GM12891 (cell line): ENCODE measurements at regions not wholly inside any gene's neighbourhood (a gene's known extent, or its start where the extent isn't known, plus 50 kb on each side); places are given as distances from the start of the nearest gene placed in this dataset.
"Not testable (repeated sequence)": the region's sequence is repeated elsewhere in the genome, so short reads cannot be mapped to it uniquely, and the experiment has no call there.

Source experiments
- DNase-seq: peaks from one replicate; pipeline ENCODE4 v3.0.0; 2011; ENCODE audit warnings: low spot score; ENCODE audit not compliant: insufficient read length
- FAIRE-seq: peaks from 2 replicates; lab custom pipeline; 2011; peaks lifted over from hg19 to GRCh38; lab: Jason Lieb, UNC
- PAX5 ChIP-seq: IDR thresholded peaks from 2 replicates; pipeline ENCODE4 v1.6.1; 2011; ENCODE audit warnings: low read length, moderate library complexity, mild to moderate bottlenecking; ENCODE audit not compliant: insufficient read depth, severe bottlenecking
- POLR2A ChIP-seq: IDR thresholded peaks from 2 replicates; pipeline ENCODE4 v1.6.1; 2011; ENCODE audit warnings: low read depth, low read length, control low read depth
- POLR2AphosphoS5 ChIP-seq: IDR thresholded peaks from 2 replicates; pipeline ENCODE4 v1.6.1; 2011; ENCODE audit warnings: low read depth, low read length, control low read depth
- POU2F2 ChIP-seq: IDR thresholded peaks from 2 replicates; pipeline ENCODE4 v1.6.1; 2011; ENCODE audit warnings: low read depth, mild to moderate bottlenecking, control low read depth, low read length, moderate library complexity
- SPI1 ChIP-seq: IDR thresholded peaks from 2 replicates; pipeline ENCODE4 v1.6.1; 2011; ENCODE audit warnings: low read depth, low read length, control low read depth
- TAF1 ChIP-seq: IDR thresholded peaks from 2 replicates; pipeline ENCODE4 v1.6.1; 2011; ENCODE audit warnings: low read depth, low read length, control low read depth

DNA sequence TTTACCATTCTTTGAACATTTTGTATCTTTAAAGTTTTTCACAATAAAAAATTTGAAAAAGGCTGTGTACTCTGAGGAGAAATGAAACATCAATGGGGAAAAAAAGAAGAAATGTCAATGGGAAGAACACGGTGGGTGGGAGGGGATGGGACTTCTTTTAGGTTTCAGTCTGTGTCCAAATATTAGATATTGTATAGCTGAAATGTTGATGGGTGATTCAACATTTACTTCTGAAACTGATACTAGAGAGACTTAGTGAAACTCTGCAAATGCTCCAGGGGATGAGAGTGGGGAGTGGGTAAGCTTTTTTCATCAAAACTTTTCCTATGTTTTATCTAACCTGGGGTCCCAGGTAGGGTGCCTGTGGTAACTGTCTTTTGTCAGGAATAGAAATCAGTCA is 311.9 kb downstream of the MAN2A1 start:
- DNase-seq: no peak
- TF ChIP-seq POU2F2 (no peak), PAX5 (no peak), TAF1 (no peak), SPI1 (no peak), POLR2AphosphoS5 (no peak), POLR2A (no peak)
- no peak for FAIRE-seq

DNA sequence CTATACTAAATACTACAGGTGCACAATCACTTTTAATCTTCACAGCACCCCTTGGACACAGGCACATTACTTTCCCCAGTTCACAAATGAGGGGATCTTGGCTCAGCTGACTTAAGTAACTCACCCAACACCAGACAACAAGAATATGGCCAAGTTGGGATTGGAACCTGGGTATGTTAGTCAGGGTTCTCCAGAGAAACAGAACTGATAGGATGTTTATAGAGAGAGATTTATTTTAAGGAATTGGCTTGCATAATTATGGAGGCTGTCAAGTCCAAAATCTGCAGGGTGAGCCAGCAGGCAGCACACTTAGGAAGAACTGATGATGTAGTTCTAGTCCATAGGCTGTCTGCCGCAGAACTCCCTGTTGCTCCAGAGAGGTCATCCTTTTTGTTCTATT is 312.9 kb downstream of the MAN2A1 start:
- FAIRE-seq: no peak
- no peak for DNase-seq
- TF ChIP-seq TAF1 (no peak), POLR2A (no peak), PAX5 (no peak), POLR2AphosphoS5 (no peak), SPI1 (no peak), POU2F2 (no peak)

DNA sequence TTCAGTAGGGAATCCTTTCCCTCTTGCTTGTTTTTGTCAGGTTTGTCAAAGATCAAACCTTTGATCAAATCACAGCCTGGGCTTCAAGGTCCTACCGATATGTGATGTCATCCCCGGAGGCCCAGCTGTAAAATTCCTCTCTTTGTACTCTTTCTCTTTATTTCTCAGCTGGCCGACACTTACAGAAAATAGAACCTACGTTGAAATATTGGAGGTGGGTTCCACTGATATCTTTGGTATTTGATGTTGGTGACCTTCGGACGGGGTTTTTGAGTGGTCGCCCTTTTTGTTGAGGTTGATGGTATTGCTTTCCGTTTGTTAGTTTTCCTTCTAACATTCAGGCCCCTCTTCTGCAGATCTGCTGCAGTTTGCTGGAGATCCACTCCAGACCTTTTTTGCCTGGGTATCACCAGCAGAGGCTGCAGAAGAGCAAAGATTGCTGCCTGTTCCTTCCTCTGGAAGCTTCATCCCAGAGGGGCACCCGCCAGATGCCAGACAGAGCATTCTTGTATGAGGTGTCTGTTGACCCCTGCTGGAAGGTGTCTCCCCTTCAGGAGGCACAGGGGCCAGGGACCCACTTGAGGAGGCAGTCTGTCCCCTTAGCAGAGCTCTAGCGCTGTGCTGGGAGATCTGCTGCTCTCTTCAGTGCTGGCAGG is 316.3 kb downstream of the MAN2A1 start:
- not testable (repeated sequence) for FAIRE-seq, DNase-seq

DNA sequence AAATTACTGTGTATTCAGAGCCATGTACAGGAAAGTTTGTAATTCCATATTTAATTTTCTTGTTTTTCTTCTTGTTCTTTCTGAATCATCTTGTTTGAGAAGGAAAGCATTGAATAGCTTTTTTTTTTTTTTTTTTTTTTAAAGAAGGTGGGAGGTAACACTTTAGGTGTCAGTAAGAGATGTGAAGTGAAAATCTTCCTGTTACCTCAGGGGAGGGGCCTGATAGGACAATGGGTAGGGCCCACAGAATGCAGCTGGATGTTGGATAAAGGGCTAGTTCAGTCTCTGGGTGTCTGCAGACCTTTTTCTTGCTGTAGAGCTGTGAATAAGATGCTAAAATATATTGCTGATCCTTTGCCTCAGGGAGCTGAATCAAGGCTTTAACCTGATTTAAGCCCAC is 317.4 kb downstream of the MAN2A1 start:
- FAIRE-seq (no peak), DNase-seq (no peak)
- TF ChIP-seq PAX5: no peak

DNA sequence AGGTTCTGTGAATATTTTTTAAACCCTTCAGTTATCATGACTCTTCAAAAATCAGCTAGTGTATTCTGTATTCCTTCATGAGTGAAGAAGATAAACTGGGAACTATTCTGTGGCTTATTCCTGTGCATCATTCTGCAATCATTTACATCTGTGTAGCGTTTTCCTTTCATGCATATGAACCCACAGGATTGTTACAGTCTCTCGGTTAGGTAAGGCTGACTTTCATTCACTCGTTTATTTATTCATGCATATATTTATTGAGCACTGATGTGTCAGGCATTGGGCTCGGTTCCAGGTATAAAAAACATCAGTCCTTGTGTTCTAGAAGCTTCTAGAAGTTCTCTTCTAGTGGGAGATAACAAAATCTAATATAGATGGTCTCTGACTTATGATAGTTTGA is 318.4 kb downstream of the MAN2A1 start:
- TF ChIP-seq SPI1 (no peak), POLR2AphosphoS5 (no peak), TAF1 (no peak), PAX5 (no peak), POU2F2 (no peak), POLR2A (no peak)
- DNase-seq: no peak
- FAIRE-seq: no peak

DNA sequence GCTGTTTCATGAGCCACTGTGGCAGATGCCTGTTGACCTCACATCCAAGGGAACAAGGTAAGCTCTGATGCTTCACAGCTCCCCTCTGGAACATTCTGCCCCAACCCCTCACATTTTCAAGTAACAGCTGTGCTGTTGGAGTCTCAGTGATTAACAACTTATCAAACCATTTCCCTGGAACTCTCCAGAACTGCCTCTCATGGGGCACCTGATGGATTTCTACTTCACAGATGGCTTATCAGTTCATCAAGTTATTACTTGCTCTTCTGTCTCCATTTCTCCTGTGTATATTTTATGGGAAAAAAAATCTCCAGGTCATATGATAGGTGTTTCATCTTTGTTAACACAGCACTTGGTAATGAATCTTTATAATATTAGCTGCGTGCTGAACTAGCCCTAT is 322.4 kb downstream of the MAN2A1 start:
- FAIRE-seq: no peak
- no peak for TF ChIP-seq POLR2A
- no peak for TF ChIP-seq POU2F2
- TF ChIP-seq POLR2AphosphoS5: no peak
- no peak for TF ChIP-seq PAX5
- TF ChIP-seq SPI1: no peak
- no peak for TF ChIP-seq TAF1
- DNase-seq: no peak

DNA sequence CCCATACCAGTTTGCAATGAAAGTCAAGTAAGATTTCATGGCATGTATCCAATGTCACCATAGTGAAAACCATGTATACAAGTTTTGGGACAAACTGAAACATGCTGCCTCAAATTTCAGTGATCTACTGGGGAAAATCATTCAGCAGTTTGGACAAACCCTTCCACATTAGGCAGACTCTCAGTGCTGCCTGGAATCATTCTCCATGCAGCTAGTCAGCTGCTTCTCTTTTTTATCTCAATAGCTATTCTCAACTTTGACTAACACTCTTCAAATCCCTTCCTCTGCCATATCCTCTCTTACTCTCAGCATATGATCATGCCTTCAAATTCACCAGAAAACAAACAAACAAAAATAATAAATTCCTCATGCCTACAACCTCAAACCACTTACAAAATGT is 323.3 kb downstream of the MAN2A1 start:
- FAIRE-seq (no peak), DNase-seq (no peak)
- TF ChIP-seq POLR2AphosphoS5: no peak
- no peak for TF ChIP-seq POLR2A
- no peak for TF ChIP-seq SPI1
- no peak for TF ChIP-seq TAF1
- TF ChIP-seq PAX5: no peak
- TF ChIP-seq POU2F2: no peak

DNA sequence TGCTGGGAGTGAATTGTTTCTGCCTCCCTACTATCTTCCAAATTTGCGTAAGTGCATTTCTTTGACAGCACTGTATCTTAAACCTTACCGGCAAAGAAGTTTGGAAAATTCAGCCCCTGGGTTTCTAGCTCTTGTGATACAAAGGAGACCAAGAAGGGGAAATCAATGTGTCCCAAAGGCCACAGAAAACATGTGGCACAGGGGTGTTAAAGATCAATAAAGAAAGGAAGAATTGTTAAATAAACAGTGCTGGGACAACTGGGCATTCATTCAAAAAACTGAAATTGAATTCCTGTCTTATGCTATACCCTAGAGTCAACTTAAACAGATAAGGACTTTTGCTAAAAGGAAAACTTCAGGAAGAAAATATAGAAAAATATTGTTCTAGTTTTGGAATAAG is 328.1 kb downstream of the MAN2A1 start:
- DNase-seq: no peak
- no peak for FAIRE-seq

DNA sequence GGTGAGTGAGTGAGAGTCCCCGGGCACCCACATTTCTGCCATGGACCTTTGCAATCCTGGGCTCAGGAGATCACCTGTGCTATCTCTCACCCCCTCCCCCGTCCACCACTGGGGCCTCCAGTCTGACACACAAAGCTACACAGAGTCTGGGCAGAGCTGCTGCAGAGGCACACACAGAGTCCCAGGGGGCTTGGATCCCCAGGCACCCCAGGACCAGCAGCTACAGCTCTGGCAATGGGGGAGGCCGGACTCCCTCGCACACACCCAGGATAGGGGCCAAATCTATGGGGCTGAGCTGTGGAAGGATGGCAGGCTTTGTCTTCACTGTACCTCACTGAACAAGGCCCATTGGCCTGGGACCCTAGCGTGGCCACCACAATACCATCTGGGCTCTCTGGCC is 328.8 kb downstream of the MAN2A1 start:
- TF ChIP-seq POLR2A (no peak), POU2F2 (no peak), PAX5 (no peak), SPI1 (no peak), POLR2AphosphoS5 (no peak), TAF1 (no peak)
- FAIRE-seq (no peak), DNase-seq (no peak)

More for the DNA sequence above, 328.1 kb downstream of the MAN2A1 start:
- TF ChIP-seq PAX5 (no peak), POLR2A (no peak), POU2F2 (no peak), SPI1 (no peak), TAF1 (no peak), POLR2AphosphoS5 (no peak)

DNA sequence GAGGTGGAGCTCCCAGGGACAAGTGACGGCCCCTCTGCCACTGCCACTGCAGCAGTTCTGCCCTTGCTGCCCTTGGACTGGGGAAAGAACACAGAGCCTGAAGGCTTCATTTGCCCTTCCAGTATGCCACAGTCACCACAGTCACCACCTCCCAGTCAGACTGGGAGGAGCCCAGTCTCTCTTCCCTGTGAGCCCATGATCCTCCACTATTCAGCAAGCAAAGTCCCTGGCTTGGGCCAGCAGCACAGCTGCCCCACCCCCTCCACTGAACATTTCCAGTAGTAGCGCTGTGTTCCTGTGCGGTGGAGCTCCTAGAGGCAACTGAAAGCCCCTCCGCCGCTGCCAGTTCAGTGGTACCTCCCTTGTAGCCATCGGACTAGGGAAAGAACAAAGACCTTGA is 329.4 kb downstream of the MAN2A1 start:
- no peak for DNase-seq
- FAIRE-seq: no peak
- no peak for TF ChIP-seq PAX5
- no peak for TF ChIP-seq TAF1
- no peak for TF ChIP-seq SPI1
- no peak for TF ChIP-seq POLR2A
- no peak for TF ChIP-seq POLR2AphosphoS5
- TF ChIP-seq POU2F2: no peak
